OCI-LY1 (cell line): ENCODE measurements at regions not wholly inside any gene's neighbourhood (a gene's known extent, or its start where the extent isn't known, plus 50 kb on each side); places are given as distances from the start of the nearest gene placed in this dataset.

Source experiments
- EZH2 ChIP-seq: fragments of 200-600 bp; sonication (generic), shearing (Covaris generic); IDR thresholded peaks from 2 replicates; pipeline ENCODE4 v1.8.0; 2017; ENCODE audit warnings: borderline replicate concordance, mixed run types, mild to moderate bottlenecking, antibody characterized with exemption, low read length, moderate library complexity, mixed read lengths
- TF ChIP-seq, protein P1 (sequence below): fragments of 200-600 bp; sonication (generic), shearing (Covaris generic); IDR thresholded peaks from 2 replicates; pipeline ENCODE4 v1.5.1; 2017; ENCODE audit warnings: mild to moderate bottlenecking, antibody characterized with exemption, low read length, moderate library complexity, mixed read lengths

DNA sequence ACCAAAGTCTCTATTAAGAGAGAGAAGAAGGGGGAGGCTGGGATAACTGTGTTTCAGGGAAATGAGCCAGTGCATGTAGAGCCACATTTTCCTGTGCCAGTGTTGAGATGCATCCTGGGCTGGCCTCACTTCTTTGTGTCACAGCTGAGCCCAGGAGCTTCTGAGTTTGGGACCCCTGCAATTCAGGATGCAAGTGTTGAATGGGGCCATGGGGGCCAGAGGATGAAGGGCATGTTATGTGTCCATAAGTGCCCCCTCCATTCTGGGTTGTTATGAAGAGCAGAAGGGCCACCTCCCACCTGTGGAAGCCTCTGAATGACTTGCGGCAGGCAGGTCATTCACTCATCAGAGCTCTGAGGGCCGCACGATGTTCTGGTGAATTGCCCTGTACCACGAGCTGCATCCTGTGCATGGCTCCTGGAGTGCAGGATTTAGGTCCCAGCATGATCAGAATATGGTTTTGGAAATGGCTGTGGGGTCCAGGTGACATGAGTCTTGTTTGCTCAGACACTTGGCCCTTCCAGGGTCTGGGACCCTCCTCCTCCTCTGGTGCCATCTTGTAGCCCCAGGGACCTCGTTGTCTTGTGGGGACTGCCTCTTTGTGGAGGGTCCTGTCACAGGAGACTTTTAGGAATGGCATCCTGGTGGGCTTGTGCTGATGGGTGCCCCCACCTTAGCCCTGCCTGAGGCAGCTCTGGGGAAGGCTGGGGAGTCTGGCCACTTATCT, 115.4 kb upstream of the PITX1 start:
- TF ChIP-seq, protein P1, sequence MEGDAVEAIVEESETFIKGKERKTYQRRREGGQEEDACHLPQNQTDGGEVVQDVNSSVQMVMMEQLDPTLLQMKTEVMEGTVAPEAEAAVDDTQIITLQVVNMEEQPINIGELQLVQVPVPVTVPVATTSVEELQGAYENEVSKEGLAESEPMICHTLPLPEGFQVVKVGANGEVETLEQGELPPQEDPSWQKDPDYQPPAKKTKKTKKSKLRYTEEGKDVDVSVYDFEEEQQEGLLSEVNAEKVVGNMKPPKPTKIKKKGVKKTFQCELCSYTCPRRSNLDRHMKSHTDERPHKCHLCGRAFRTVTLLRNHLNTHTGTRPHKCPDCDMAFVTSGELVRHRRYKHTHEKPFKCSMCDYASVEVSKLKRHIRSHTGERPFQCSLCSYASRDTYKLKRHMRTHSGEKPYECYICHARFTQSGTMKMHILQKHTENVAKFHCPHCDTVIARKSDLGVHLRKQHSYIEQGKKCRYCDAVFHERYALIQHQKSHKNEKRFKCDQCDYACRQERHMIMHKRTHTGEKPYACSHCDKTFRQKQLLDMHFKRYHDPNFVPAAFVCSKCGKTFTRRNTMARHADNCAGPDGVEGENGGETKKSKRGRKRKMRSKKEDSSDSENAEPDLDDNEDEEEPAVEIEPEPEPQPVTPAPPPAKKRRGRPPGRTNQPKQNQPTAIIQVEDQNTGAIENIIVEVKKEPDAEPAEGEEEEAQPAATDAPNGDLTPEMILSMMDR = no peak
- no peak for TF ChIP-seq EZH2
